Ishikawa (cell line): ENCODE measurements at regions not wholly inside any gene's neighbourhood (a gene's known extent, or its start where the extent isn't known, plus 50 kb on each side); places are given as distances from the start of the nearest gene placed in this dataset.

ENCODE experiments used
- REST ChIP-seq: IDR thresholded peaks from 2 replicates; pipeline ENCODE4 v1.6.1; 2012; ENCODE audit warnings: low read depth, mild to moderate bottlenecking
- YY1 ChIP-seq: IDR thresholded peaks from 2 replicates; pipeline ENCODE4 v1.6.1; 2012; ENCODE audit warnings: low read depth

GRCh38 chr1:218931324-218931723, 242.4 kb upstream of the LYPLAL1 start:
- no peak for TF ChIP-seq REST
- no peak for TF ChIP-seq YY1
